NCI-H226 (cell line): ENCODE measurements at regions not wholly inside any gene's neighbourhood (a gene's known extent, or its start where the extent isn't known, plus 50 kb on each side); places are given as distances from the start of the nearest gene placed in this dataset.
A peak's percentile ranks its signal among the peaks of the same experiment; 100 is the strongest.

ENCODE experiments used
- DNase-seq: peaks from one replicate; pipeline ENCODE4 v3.0.0-alpha.2; 2015

DNA sequence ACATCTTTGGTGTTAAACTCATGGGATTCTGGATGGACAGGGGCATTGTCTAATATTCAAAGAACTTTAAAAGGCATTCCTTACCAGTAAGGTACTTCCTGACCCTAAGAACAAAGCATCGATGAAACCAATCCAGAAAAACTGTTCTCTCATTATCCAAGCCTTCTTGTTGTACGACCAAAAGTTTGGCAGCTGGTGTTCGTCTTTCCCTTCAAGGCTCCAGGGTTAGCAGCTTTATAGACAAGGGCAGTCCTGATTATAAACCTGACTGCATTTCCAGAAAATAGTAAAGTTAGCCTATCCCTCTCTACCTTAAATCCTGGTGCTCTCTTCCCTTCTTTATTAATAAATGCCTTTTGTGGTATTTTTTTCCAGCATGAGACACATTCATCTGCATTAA lies 149.4 kb upstream of the MRPS30 start:
- no peak for DNase-seq

DNA sequence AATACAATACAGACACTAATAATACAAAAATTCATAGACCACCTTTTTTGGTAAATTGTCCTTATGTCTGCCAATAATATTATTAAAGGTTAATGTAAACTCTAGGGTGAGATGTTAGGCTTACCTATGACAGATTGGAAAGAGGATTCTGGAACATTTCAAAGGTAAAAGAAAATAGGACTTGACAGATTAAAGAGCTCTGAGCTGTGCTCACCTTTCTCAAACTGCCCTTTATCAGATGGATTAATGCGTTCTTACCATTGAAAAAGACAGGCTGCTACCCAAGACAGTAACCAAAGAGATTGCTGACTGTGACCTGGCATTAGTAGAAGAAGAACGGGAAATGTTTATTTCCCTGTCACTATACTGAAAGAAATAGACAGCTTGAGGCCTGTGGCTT lies 156.1 kb upstream of the MRPS30 start:
- DNase-seq, result no peak

DNA sequence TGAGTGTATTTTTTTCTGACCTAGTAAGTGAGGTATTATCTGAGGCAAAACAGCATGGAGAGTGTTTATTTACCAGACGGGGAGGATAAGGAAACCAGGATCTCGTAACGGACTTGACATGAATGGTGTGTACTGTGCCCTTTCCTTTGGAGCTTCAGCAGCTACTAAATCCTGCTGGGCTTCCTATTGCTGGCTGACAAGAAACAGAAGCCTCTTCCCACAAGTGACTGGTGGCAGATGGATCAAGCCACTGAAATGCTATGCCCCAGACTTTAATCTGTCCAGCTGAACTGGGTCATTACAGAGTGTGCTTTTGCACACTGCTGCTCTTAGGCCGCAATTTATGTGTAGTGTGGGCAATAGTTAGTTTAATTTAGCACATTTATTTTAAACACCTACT lies 162.7 kb upstream of the MRPS30 start:
- no peak for DNase-seq

DNA sequence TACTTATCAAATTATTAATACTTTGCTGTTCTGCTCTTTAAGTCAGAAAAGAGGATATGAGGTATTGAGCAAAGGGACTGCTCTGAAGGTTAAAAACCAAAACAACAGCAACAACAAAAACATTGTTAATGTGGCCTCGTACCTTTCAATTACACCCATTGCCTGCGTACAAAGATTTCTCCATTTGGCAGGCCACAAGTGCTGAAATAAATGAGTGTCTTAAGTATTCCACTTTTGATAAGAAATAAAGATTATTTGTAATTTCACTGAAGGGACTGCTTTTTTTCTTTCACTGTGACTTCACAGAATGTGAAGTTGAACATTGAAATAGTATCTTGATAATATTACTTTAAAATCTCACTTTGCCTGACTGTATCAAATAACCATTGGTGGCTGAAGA lies 163.2 kb upstream of the MRPS30 start:
- no peak for DNase-seq

DNA sequence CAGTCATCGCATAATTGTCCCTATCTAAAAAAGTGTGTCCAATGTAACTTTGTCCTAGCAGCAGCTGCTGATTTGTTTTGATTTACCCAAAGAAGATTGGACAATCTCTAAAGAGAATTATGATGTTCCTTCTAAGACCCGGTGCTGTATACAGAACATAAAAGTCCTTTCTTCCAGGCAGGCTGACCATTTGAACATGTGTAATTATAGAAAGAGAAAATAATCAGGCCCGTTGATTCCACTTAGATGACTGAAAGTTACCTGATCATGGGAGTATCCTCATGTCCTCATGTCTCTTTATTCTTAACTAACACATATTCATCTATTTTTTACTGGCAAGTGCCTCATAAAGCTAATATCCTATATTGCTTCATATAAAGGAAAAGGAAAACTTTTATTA lies 164.1 kb upstream of the MRPS30 start:
- DNase-seq, result no peak

DNA sequence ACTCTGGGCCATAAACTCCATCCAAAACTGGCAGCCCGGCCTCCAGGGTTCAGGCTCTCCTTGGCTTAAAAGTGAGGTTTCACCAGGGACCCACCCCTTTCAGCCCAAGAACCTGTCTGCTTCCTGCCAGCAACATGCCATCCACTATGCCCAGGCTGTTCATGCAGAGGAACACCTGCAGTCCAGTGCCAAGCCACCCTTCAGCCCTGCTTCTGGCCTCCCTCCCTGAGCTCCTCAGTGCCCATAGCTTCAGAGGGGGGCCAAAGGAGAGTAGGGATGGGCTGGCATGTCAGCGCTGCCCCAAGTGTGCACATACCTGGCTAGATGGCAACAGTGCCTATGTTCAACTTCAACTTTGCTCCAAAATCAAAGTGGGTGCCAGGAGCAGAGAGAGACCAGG lies 166.9 kb upstream of the MRPS30 start:
- no peak for DNase-seq

DNA sequence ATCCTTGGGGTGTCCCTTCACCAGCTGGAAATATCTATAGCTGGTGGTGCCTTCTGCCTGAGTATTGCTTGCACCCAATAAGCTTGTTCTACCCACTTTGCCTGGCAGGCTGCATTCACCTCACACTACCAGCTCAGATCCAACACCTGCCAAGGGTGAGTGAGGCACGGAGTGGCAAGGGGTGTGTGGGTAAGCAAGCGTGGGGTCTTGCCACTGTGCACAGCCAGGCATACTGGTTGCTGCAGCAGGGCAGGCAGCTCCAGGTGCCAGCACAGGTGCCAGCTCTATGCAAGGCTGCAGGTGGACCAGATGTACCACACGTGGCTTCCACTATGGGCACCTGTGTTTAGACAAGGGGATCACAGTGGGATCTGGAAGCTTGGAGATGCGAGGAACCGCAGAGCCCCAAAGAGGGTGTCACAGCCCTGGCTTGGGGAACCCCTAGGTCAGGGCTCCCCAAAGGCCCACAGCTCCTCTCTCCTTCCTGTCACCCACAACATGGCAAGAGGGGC lies 167.7 kb upstream of the MRPS30 start:
- DNase-seq, result no peak

DNA sequence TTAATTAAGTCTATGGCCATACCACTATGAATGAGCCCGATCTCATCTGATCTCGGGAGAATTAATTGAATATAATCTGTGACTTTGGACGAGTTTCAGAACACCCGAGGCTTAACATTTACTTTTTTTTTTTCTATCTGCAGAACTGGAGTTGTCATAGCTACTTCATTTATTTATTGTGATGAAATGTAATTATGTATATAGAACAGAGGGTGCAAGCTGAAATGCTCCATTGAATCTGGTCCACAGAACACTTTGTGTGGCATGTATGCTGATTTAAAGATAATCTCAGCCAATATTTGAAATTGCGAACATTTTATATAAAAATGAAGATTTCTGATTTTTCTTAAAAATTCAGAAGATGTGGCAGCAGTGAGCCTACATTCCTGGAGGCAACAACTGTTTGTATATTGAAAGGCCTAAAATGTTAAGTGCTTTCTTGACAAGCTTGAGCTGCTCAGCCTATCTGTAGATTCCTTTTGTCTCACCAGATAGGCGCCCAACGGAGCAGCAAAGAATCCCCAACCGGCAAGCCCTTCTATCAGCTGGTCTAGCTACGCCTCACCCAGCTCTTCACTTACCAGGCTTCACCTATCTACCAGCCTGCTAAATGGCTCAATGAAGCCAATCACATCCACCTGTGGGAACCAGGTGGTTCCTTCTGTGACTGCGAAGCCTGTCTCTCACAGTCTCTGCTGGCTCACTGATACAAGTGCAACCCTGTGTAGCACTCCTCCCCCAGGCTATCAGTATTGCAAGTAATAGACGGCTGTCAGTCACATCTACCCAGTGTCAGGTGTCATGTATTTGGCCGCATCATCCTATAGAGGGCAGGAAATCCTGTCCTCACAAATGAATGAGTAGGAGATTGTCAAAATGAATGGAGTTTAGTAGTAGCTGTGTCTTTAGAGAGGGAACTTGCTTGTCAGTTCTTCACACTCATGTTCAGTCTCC lies 170.6 kb upstream of the MRPS30 start:
- no peak for DNase-seq

DNA sequence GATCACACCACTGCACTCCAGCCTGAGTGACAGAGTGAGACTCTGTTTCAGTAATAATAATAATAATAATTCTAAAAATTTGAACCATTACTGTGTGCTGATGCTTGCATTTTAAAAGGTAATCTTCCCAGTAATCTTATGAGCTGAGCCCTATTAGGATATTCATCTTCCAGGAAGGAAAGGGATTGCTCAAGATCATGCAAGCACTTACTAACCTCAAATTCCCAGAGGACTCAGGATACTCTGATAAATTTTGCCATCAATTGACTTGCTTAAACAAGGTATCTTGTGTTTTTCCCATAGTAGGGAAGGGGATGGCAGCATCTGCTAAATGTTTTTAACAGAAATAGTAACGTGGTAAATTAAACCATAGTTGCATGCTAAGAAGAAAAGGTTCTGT lies 176.4 kb upstream of the MRPS30 start:
- no peak for DNase-seq

DNA sequence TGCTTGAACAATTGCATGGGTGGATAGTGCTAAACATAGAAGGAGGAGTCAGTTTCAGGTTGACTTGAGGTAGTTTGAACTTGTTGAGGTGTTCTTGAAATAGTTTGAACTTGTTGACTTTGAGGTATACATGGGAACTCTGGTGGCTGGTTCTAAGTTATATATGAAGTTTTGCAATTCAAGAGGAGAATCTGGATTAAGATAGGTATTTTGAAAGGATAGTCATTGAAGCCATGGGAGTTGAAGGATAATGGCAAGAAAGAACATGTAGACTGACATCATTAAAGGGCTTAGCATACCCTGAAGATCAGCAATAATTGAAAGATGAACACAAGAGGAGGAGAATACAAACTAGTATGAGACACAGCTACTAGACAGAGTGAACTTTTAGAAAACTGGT lies 181.9 kb upstream of the MRPS30 start:
- no peak for DNase-seq

DNA sequence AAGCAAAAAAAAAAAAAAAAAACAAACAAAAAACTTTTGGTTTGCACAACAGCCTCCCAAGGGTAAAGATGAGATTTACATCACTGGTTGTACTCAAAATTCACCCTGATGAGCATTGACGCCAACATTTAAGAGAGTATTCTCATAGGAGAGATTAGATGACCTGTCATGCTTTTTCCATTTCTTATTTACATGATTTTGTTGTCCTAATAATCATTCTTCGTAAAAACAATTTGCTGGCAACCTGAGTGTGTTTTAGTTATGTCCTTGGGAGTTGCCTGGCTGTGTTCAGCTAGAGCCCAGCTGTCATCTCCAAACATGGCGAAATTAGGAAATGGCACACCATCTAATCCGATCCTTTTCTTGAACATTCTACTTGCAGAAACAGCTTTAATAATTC lies 186.4 kb upstream of the MRPS30 start:
- no peak for DNase-seq

DNA sequence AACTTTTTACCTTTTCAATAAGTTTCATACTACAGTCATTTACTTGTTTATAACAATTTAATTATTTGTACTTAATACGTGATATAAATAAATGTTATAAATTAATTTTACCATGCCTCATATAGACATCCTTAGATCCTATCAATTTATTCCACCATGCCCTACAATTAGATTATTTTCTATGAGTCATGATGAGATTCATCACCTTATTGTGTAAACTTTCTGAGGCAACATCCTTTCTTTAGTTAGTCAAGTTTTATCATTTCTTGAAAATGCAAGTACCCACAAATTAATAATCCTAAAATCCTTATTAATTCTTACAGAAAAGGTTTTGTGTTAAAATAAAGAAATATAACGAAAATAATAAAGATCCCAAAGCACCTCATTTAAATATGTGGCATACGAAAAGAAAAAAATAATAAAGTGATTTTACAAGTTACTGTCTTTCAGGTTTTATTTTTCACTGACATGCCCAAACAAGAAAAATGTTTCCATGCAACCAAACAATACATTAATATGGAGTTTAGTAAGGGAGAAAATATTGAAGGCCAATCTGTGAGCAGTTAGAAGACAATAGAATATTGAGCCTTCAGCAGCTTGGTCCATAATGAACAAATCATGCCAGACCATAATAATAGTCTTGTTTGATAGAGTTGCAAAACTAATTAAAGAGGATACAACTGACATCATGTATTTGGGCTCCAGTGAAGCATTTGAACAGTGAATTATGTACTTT lies 188.7 kb upstream of the MRPS30 start:
- peak; percentile 4 for DNase-seq

DNA sequence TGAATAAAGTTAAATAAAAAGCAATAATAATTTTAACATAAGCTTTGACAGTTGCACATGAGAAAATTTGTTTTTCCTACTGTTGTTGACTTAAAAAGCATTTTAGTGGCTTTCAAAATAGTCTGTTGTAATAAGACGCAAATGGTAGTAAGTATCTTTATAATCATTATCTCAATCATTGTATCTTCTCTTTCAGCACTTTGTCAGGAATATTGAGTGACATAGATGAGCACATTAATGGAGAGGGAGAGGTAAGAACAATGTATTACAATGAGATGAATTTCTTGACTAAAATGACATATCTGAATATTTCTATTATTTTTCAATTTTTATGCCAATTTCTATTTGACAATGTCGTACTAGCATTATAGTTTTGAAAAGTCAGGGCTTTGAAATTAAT lies 193.9 kb upstream of the MRPS30 start:
- no peak for DNase-seq

DNA sequence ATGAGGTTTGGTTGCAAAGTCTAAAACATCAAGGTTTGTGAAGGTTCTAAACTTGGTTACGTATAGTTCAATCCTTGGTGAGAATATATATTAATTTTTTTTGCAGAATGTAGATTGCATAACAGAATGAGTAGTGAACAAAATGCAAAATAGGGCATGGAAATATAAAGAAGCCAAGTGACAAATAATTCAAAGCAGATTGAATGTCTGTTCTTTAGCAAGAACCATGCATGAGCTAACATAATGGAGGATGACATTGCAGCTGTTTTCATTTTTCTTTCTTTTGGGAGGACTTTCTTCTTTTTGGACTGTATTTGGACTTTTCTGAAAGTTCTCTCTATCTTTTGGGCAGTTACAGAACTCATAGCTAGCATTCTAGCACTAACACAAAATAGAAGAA lies 194.8 kb upstream of the MRPS30 start:
- DNase-seq, result no peak

DNA sequence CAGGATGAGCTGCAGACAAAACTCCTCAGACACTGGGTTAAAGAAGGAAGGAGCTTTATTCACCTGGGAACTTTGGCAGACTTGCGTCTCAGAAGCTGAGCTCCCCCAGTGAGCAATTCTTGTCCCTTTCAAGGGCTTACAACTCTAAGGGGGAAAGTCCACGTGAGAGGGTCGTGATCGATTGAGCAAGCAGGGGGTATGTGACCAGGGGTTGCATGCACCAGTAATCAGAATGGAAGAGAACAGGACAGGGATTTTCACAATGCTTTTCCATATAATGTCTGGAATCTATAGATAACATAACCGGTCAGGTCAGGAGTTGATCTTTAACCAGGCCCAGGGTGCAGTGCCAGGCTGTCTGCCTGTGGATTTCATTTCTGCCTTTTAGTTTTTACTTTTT lies 202.8 kb upstream of the MRPS30 start:
- no peak for DNase-seq

DNA sequence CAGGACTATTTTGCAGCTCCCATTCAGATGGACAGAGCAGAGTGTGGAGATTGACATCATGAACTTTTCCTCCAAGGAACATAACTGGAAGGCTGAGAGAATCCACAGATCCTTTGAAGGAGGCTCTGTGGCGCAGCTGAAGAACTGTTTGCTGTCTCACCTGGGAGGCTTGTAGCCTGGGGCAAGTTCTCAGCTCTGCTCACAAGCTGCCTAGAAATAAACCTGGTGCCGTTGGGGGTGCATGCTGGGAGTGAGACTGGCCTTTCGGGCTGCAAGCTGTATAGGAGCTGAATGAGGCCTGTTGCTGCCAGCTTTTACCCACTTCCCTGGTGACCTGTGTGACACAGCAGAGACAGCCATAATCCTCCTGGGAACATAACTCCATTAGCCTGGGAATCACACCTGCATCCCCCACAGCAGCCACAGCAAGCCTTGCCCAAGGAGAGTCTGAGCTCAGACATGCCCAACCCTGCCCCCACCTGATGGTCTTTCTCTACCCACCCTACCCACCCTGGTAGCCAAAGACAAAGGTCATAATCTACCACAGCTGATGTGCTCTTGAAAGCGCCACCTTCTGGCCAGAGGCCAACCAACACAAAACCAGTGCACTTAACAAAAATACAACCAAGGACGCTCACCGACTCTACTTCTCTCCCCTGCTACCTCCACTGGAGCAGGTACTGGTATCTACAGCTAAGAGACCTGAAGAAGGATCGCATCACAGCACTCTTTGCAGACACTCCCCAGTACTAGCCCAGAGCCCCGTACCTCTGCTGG lies 205.1 kb upstream of the MRPS30 start:
- no peak for DNase-seq

DNA sequence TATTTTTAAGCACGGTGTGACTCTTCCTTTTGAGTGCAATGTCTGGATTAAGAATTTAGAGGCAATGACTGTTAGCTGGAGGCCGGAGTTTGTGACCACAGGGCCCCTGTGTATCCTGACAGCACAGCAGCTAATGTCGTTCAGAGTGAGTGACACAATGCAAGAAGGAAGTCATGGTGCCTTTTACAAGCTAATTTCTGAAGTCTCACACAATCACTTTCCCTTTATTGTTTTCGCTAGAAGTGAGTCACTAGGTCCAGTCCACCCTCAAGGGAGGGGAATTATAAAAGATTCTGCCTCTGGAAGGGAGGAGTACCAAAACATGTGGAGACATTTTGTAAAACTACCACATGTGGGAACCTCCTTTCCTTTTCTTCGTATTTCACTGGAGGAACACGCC lies 185.5 kb upstream of the FGF10 start:
- no peak for DNase-seq

DNA sequence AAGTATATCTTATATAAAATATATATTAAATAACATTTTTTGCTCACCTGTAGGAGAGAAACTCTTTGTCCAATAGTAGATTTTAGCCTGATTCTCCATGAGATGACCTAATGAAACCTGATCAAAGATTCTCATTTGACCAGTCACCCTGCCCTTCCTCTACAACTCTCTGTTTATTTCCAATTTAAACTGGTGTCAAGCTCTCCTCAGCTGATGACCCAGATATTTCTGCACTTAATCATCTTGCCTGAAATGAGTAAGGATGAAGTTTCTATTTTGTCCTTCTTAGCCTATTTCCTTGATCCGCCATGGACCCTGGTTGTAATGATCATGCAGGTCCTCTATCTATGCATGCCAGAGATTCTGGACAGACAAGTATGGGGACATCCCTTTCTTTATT lies 179.3 kb upstream of the FGF10 start:
- DNase-seq, result no peak

DNA sequence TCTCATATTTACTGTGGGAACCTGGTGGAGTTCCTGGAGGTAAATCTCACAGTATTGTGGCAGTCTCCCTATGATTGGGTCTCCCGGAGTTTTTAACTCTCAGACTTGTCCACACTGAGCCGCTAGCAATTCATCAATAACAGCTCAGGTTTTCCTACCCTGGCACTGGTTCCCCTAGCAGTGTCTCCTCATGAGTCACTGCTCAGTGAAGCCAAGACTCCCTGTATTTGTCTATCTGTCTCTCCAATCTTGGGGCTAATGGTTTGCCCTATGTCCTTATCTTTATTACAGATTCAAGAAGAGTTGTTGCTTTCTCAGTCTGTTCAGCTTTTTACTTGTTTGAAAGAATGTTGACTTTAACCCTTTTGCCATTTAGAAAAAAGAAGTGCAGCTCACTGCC lies 176.7 kb upstream of the FGF10 start:
- peak; percentile 24 for DNase-seq

DNA sequence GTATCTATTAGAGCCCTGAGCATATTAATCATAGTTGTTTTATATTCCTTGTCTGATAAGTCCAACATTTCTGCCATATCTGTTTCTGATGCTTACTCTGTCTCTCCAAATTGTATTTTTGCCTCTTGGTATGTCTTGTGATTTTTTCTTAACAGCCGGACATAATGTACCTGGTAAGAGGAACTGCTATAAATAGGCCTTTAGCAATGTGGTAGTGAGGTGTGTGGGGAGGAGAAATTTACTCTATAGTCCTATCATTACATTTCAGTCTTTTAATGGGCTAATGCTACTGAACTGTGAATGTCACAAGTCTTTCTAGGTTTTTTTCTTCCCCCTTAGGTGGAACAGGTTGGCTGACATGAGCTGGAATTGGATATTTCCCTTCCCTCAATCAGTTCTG lies 176.1 kb upstream of the FGF10 start:
- DNase-seq, result no peak

DNA sequence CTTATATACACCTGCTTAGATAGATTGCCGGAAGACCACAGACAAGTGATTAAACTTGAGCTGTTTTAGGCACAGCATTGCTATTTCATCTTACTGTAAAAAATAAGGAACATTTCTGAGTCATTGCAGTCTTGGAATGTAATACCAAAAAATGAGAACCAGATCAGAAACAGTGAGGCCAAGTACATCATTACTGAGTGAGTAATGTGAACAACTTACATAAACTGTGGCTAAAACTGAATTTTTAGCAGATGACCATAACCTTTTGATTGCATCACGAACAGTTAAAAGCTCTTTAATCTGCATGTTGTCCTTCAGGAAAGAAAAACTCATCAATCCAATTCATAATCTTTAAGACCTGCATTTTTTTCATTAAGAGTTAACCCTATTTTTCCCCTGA lies 157.1 kb upstream of the FGF10 start:
- peak; percentile 76 for DNase-seq

DNA sequence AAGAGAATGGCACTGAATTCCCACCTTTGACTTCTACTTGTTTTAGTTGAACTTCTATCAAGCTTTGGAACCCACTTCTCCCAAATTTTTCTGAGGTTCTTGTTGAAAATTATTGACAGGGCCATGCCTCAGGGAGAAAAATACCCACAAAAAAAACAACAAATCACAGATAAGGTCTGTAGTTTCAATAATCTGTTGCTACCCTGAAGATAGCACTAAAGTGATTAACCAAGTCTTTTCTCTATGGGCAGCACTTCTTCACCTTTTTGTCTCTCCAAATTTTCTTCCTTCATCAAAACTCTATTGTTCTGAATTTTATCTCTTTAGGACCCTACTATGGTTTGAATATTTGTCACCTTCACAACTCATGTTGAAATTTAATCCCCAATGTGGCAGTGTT lies 154.3 kb upstream of the FGF10 start:
- DNase-seq, result no peak

DNA sequence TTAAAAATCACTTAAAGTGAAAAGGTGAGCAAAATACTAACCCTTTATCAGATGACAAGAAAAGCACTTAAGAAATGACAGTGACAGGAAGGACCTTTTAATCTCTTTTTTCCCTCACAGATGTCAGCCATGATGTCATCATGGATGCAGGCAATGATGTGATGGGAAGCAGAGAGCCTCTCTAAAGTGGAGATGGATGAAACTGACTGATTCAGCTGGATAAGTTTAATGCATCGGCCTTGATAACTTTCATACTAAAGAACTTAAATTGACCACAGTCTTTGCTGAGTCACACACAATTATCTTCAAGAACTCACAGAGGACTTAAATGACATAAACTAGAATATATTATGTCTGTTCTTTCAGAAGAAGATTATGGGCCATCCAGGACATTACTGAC lies 153.2 kb upstream of the FGF10 start:
- no peak for DNase-seq

DNA sequence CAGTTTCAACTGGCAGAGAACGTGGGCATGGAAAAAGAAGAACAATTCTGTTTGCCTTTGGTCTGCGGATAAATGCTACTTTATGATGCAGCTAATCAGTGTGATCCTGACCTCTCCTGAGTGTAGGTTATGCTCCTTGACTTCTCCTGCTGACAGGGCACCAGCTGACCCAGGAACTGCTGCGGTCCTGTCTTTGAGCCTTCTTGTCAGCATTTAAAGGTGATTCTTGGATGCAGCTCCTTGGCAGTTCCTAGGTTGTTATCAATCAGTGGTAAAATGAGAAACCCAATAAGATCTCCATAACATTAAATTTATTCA lies 150.3 kb upstream of the FGF10 start:
- DNase-seq, result no peak
